ENCODE measurements at regions not wholly inside any gene's neighbourhood (a gene's known extent, or its start where the extent isn't known, plus 50 kb on each side); places are given as distances from the start of the nearest gene placed in this dataset.

GRCh38 chr1:18535391-18536210, 54.9 kb downstream of the KLHDC7A start:
- peak; percentile 97 for DNase-seq

GRCh38 chr1:18536356-18536755, 55.6 kb downstream of the KLHDC7A start:
- no peak for DNase-seq

GRCh38 chr1:18536915-18537314, 56.2 kb downstream of the KLHDC7A start:
- no peak for DNase-seq

GRCh38 chr1:18537386-18538306, 56.9 kb downstream of the KLHDC7A start:
- no peak for DNase-seq

- peak; percentile 30 for DNase-seq
These were observed 58.4 kb downstream of the KLHDC7A start for GRCh38 chr1:18539171-18539570.

- DNase-seq, result no peak
These were observed 59.5 kb downstream of the KLHDC7A start for GRCh38 chr1:18540136-18540765.

GRCh38 chr1:18541046-18541795, 60.5 kb downstream of the KLHDC7A start:
- DNase-seq, result no peak

GRCh38 chr1:18542351-18542750, 61.6 kb downstream of the KLHDC7A start:
- peak; percentile 76 for DNase-seq

- DNase-seq, result peak; percentile 72
These were observed 65.3 kb downstream of the KLHDC7A start for GRCh38 chr1:18546026-18546425.

- DNase-seq, result no peak
These were observed 66.7 kb downstream of the KLHDC7A start for GRCh38 chr1:18547460-18547859.

- DNase-seq, result no peak
These were observed 67.9 kb downstream of the KLHDC7A start for GRCh38 chr1:18548643-18549042.

- DNase-seq, result peak; percentile 36
These were observed 68.4 kb downstream of the KLHDC7A start for GRCh38 chr1:18549106-18549505.

GRCh38 chr1:18549906-18550305, 69.2 kb downstream of the KLHDC7A start:
- DNase-seq, result peak; percentile 74

GRCh38 chr1:18552631-18553030, 71.9 kb downstream of the KLHDC7A start:
- DNase-seq, result no peak

- no peak for DNase-seq
These were observed 72.7 kb downstream of the KLHDC7A start for GRCh38 chr1:18553388-18553787.

- no peak for DNase-seq
These were observed 73.4 kb downstream of the KLHDC7A start for GRCh38 chr1:18554099-18554498.

- DNase-seq, result peak; percentile 13
These were observed 73.9 kb downstream of the KLHDC7A start for GRCh38 chr1:18554597-18554996.

- no peak for DNase-seq
These were observed 74.3 kb downstream of the KLHDC7A start for GRCh38 chr1:18555036-18555435.

- DNase-seq, result peak; percentile 50
These were observed 74.3 kb upstream of the PAX7 start for GRCh38 chr1:18556364-18556763.

GRCh38 chr1:18557621-18558465, 72.8 kb upstream of the PAX7 start:
- peak; percentile 82 for DNase-seq

- DNase-seq, result peak; percentile 44
These were observed 70.0 kb upstream of the PAX7 start for GRCh38 chr1:18560692-18561091.

- DNase-seq, result no peak
These were observed 68.7 kb upstream of the PAX7 start for GRCh38 chr1:18561967-18562366.

Data from NCI-H69 (cell line).